Endodermal cell (in vitro differentiated cells): ENCODE measurements at regions not wholly inside any gene's neighbourhood (a gene's known extent, or its start where the extent isn't known, plus 50 kb on each side); places are given as distances from the start of the nearest gene placed in this dataset.

Experiments
- DNase-seq: peaks from one replicate; pipeline ENCODE4 v3.0.0-alpha.2; 2017
- H3K27ac ChIP-seq: 2 replicates; pipeline ENCODE4 v1.5.1; 2013; ENCODE audit warnings: mild to moderate bottlenecking, low read depth, low read length, moderate library complexity
- H3K27me3 ChIP-seq: 2 replicates; pipeline ENCODE4 v1.6.1; 2013; ENCODE audit warnings: mild to moderate bottlenecking, low read length, moderate library complexity; ENCODE audit not compliant: insufficient read depth, control insufficient read depth, poor library complexity, severe bottlenecking
- H3K36me3 ChIP-seq: 2 replicates; pipeline ENCODE4 v1.7.0; 2013; ENCODE audit warnings: mild to moderate bottlenecking, low read length, moderate library complexity; ENCODE audit not compliant: control insufficient read depth, insufficient read depth
- H3K4me1 ChIP-seq: one replicate; pipeline ENCODE4 v1.7.0; 2013; ENCODE audit warnings: low read length; ENCODE audit not compliant: control insufficient read depth, insufficient read depth
- H3K4me3 ChIP-seq: 2 replicates; pipeline ENCODE4 v1.5.1; 2013; ENCODE audit warnings: mild to moderate bottlenecking, low read length, moderate library complexity
- H3K9ac ChIP-seq: 2 replicates; pipeline ENCODE4 v1.6.1; 2013; ENCODE audit warnings: mild to moderate bottlenecking, low read length, moderate library complexity; ENCODE audit not compliant: poor library complexity, severe bottlenecking; ENCODE audit errors: extremely low read depth
- H3K9me3 ChIP-seq: 2 replicates; pipeline ENCODE4 v1.6.1; 2013; ENCODE audit warnings: mild to moderate bottlenecking, low read length, moderate library complexity; ENCODE audit not compliant: control insufficient read depth
- H3K27ac Mint-ChIP-seq: 2 replicates; pipeline ENCODE4 v1.8.0; 2020; ENCODE audit warnings: mixed read lengths
- H3K27me3 Mint-ChIP-seq: 2 replicates; pipeline ENCODE4 v1.8.0; 2021; ENCODE audit warnings: mild to moderate bottlenecking, mixed read lengths; ENCODE audit not compliant: insufficient read depth
- H3K36me3 Mint-ChIP-seq: 2 replicates; pipeline ENCODE4 v1.8.0; 2020; ENCODE audit warnings: low read depth, mixed read lengths
- H3K4me1 Mint-ChIP-seq: 2 replicates; pipeline ENCODE4 v1.8.0; 2020; ENCODE audit warnings: mixed read lengths
- H3K4me3 Mint-ChIP-seq: 2 replicates; pipeline ENCODE4 v1.8.0; 2020; ENCODE audit warnings: mild to moderate bottlenecking, moderate library complexity, mixed read lengths
- H3K9me3 Mint-ChIP-seq: 2 replicates; pipeline ENCODE4 v1.8.0; 2020; ENCODE audit warnings: mild to moderate bottlenecking, mixed read lengths
- WGBS, 2 experiments: methylation state at CpG; one replicate each; pipeline versions ENCODE4 v1.1.5 to v1.1.7; 2013; ENCODE audit warnings: missing lambda C conversion rate in 2 of 2, mixed read lengths in 1 of 2; ENCODE audit not compliant: insufficient coverage in 1 of 2, insufficient read length in 1 of 2; 5-methylcytosine and 5-hydroxymethylcytosine counted together
- TF ChIP-seq, protein P1 (sequence below): fragments of 200-600 bp; sonication (generic); conservative IDR thresholded peaks from 2 replicates; pipeline ENCODE4 v1.5.0; 2021; ENCODE audit warnings: antibody characterized with exemption, mild to moderate bottlenecking

DNA sequence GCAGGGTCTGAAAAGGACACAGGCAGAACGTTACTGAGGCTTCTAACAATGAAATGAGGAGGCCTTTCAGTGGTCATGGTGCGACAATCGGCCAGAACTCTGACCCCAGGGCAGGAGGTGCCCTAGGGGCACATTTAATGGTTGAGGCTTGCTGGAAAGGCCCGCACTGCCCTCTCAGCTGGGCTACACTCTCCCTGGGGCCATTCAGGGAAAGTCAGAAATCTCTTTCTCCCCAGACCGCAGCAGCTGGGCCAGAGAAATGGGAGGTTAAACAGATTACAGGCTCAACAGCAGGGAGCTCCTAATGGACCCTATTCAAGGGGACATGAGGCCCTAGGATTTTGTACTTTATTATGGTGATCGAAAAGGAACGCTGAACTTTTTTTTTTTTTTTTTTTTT is 85.6 kb upstream of the FGFR2 start:
- H3K4me3 Mint-ChIP-seq: no peak overlapping the region
- 58 to 74% methylated on average over 4 to 7 of the region's 7 CpGs for WGBS, 2 experiments
- Histone ChIP-seq H3K36me3 (no peaks in the 10 kb centered on the region), H3K4me3 (no peak overlapping the region), H3K9ac (no peak overlapping the region), H3K27me3 (peaks cover 6% of the 10 kb centered on the region), H3K9me3 (no peaks in the 10 kb centered on the region), H3K4me1 (no peaks in the 10 kb centered on the region), H3K27ac (peak overlapping the region; percentile 81)
- TF ChIP-seq, protein P1, sequence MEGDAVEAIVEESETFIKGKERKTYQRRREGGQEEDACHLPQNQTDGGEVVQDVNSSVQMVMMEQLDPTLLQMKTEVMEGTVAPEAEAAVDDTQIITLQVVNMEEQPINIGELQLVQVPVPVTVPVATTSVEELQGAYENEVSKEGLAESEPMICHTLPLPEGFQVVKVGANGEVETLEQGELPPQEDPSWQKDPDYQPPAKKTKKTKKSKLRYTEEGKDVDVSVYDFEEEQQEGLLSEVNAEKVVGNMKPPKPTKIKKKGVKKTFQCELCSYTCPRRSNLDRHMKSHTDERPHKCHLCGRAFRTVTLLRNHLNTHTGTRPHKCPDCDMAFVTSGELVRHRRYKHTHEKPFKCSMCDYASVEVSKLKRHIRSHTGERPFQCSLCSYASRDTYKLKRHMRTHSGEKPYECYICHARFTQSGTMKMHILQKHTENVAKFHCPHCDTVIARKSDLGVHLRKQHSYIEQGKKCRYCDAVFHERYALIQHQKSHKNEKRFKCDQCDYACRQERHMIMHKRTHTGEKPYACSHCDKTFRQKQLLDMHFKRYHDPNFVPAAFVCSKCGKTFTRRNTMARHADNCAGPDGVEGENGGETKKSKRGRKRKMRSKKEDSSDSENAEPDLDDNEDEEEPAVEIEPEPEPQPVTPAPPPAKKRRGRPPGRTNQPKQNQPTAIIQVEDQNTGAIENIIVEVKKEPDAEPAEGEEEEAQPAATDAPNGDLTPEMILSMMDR: no peak
- H3K9me3 Mint-ChIP-seq: peaks cover 7% of the 10 kb centered on the region
- H3K4me1 Mint-ChIP-seq: peaks cover 10% of the 10 kb centered on the region
- no peaks in the 10 kb centered on the region for H3K36me3 Mint-ChIP-seq
- no peak overlapping the region for H3K27ac Mint-ChIP-seq
- H3K27me3 Mint-ChIP-seq: peaks cover 4% of the 10 kb centered on the region
- DNase-seq: no peak

- H3K9ac ChIP-seq: no peak overlapping the region
- no peak overlapping the region for H3K4me3 ChIP-seq
- Mint-ChIP-seq H3K27me3 (peaks cover 7% of the 10 kb centered on the region), H3K36me3 (no peaks in the 10 kb centered on the region), H3K4me3 (no peak overlapping the region), H3K4me1 (peaks cover 10% of the 10 kb centered on the region), H3K9me3 (peaks cover 12% of the 10 kb centered on the region), H3K27ac (no peak overlapping the region)
- TF ChIP-seq, protein P1: no peak
- 72 to 89% methylated on average over 2 to 5 of the region's 5 CpGs for WGBS, 2 experiments
- no peaks in the 10 kb centered on the region for H3K4me1 ChIP-seq
- no peak for DNase-seq
- no peaks in the 10 kb centered on the region for H3K9me3 ChIP-seq
- H3K36me3 ChIP-seq: no peaks in the 10 kb centered on the region
- peak overlapping the region; percentile 81 for H3K27ac ChIP-seq
- H3K27me3 ChIP-seq: peaks cover 6% of the 10 kb centered on the region
Measured at GRCh38 chr10:121683366-121683765, 85.1 kb upstream of the FGFR2 start.

GRCh38 chr10:121681997-121682687 is 83.9 kb upstream of the FGFR2 start:
- peaks cover 5% of the 10 kb centered on the region for H3K27me3 Mint-ChIP-seq
- Histone ChIP-seq H3K9me3 (no peaks in the 10 kb centered on the region), H3K27me3 (peaks cover 1% of the 10 kb centered on the region), H3K36me3 (no peaks in the 10 kb centered on the region), H3K4me3 (no peak overlapping the region), H3K9ac (no peak overlapping the region), H3K27ac (no peak overlapping the region), H3K4me1 (no peaks in the 10 kb centered on the region)
- peaks cover 3% of the 10 kb centered on the region for H3K36me3 Mint-ChIP-seq
- H3K4me3 Mint-ChIP-seq: no peak overlapping the region
- no peak for DNase-seq
- no peak overlapping the region for H3K27ac Mint-ChIP-seq
- H3K9me3 Mint-ChIP-seq: peaks cover 23% of the 10 kb centered on the region
- peaks cover 10% of the 10 kb centered on the region for H3K4me1 Mint-ChIP-seq
- TF ChIP-seq, protein P1: no peak
- 90 to 92% methylated on average over 15 to 23 of the region's 24 CpGs for WGBS, 2 experiments
